GM21737 (cell line): ENCODE measurements at regions not wholly inside any gene's neighbourhood (a gene's known extent, or its start where the extent isn't known, plus 50 kb on each side); places are given as distances from the start of the nearest gene placed in this dataset.

ENCODE experiments used
- ATAC-seq: cut with Tn5 transposase; IDR thresholded peaks from one replicate; pipeline ENCODE4 v1.9.1; 2021; ENCODE audit warnings: mild to moderate bottlenecking, moderate library complexity; ENCODE audit not compliant: unreplicated experiment

GRCh38 chr15:70291305-70292075 is 193.8 kb upstream of the TLE3 start:
- ATAC-seq, result no peak

GRCh38 chr15:70290708-70291107 is 193.0 kb upstream of the TLE3 start:
- ATAC-seq, result no peak

DNA sequence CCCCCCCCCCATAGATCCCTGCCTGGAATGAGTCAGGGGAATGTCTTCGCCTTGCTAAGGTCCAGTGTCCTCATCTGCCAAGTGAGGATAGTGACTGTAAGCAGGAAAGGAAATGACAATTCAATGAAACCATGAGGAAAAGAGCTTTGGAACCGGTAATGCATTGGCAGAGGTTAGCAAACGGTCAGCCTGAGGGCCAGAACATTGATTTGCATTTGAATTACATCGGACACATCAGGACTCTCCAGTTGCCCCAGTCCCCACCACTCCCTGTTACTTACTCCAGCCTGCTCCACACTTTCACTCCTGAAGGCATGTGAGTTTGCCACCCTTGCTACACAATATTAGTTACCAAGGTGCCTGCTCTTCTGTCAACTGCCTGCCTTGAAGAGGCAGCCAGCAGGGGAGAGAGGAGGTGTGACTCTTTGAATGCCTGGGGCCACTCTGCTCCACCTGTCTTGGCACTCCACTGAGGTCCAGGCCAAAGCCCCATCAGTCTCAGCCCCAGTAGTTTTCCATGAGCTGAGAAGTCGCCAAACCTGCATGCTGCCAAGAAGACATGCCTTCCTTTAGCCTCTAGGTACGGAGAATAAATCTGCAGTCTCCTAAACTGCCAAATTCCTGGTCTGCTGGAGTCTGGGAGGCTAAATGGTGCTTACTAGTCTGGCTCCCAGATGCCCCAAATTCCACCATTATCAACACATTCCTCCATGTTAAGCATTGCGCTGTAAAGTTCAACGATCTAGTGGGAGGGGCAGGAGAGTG is 191.7 kb upstream of the TLE3 start:
- no peak for ATAC-seq

GRCh38 chr15:70286113-70286806 is 188.5 kb upstream of the TLE3 start:
- no peak for ATAC-seq

DNA sequence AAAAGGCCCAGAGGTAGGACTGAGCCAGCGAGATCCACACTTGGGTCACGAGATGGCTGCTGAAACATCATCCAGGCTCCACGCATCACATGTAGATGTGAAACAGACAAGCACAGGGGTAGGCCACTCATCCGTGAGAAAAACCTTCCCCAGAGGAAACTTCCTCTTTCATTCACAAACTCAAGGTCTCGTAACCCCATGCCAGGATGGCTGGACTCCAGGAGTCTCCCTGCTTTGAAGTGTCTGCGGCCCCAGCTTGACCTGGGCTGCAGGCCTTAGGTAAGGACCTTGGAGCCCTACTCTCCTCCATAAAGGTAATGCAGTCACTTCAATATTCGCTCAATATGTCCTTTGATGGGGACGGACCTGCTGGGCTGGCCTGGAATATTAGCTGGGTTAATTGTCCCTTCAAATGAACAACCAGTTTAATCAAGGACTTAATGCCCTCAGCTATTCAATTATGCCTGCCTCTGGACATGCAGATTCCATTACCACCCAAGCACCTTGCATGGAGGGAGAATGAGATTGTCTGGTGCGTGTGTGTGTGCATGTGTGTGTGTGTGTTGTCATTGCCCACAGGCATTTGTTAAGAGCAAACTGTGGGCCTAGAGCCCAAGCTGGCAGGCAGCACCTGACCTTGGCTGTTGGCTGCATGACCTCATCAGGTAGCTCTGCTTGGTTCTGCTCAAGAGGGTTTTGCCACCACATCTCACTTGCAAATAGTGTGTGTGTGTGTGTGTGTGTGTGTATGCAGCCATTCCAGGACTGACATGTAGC is 186.9 kb upstream of the TLE3 start:
- ATAC-seq, result no peak

GRCh38 chr15:70283511-70283910 is 185.8 kb upstream of the TLE3 start:
- ATAC-seq, result no peak

DNA sequence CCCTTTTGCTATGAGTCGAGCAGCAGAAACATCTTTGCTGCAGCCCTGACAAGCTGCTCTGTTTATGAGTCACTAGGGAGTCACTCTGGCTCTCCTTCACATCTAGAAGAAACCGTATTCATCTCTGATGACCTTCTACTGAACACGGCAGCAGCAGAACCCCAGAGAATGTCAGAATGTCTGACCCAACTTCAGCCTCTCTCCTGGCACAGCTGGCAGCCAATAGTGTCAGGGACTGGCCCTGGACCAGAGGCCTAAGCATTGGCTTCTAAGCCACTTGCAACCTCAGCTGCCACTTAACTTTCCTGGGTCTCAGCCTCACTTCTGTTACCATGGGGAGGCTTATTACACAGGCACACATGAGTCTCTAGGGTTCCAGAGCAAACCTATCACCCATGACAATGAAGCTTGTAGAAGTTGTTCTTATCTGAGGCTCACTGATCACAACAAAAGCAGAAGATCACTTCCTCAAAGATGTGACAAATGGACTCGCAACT is 184.1 kb upstream of the TLE3 start:
- no peak for ATAC-seq

DNA sequence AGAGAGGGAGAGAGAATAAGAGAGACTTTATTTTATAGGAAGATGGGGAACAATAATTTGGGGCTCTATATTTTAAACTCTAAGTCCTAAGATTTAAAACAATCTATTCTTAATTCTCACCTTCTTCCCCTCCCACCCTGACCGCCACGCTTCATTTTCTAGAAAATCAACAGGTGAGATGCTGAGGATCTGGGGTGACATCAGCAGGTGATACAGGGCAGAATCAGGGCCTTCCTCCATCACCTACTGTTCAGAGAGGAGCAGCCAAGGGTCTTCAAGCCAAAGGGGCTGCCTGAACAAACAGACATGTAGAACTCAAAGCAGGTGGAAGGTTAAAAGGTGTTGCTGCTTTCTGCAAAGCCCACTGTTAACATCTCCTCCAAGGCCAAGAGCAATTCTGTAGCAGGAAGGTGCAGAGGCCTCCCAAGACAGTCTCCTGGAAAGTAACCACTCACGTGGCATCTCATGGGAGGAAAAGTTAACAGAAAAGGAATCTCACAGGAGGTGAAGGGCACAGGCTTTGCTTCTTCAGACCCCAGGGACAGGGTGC is 183.6 kb upstream of the TLE3 start:
- ATAC-seq, result no peak

DNA sequence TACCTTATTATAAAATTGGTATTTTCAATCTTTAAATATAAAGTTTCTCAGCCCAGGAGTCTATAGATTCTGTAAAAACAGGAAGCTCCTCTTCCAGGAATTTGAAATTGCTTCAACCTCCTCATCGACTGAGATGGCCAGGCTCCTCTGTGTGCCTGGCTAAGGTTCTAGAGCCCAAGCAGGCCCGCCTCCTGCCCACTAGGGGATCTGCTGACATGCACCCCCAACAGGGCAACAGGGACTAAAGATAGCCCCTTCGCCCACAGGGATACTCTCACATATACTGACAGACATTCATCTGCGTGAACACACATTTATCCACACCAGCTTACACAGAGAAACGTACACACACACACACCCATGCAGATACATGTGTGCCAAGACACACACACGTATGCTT is 183.1 kb upstream of the TLE3 start:
- no peak for ATAC-seq

DNA sequence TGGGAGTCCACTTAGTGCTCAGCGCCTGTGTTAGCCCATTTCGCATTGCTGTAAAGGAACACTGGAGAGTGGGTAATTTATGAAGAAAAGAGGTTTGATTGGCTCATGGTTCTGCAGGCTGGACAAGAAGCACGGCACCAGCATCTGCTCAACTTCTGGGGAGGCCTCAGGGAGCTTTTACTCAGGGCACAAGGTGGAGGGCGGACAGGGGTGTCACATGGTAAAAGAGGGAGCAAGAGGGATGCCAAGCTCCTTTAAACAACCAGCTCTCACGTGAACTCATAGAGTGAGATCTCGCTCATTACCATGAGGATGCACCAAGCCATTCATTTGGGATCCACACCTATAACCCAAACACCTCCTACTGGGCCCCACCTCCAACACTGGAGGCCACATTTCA is 181.4 kb upstream of the TLE3 start:
- no peak for ATAC-seq

GRCh38 chr15:70278644-70279043 is 180.9 kb upstream of the TLE3 start:
- no peak for ATAC-seq

DNA sequence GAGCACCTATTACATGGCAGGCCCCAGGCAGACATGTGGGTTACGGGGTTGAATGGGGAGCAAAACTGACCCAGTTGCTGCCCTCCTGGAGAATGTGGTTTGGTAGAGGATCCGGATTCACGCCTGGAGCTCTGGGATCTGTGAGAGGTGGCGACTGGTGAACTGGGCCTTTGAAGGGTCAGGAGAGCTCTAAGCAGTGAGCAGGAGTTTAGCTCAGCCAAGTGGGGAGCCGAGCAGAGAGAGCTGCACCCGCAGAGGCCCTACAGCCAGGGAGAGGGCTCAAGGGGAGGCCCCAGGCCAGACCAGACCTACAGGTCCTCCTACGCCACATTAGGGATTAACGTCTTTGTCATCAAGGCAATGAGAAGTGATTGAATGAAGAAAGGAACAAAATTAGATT is 179.8 kb upstream of the TLE3 start:
- ATAC-seq, result no peak

DNA sequence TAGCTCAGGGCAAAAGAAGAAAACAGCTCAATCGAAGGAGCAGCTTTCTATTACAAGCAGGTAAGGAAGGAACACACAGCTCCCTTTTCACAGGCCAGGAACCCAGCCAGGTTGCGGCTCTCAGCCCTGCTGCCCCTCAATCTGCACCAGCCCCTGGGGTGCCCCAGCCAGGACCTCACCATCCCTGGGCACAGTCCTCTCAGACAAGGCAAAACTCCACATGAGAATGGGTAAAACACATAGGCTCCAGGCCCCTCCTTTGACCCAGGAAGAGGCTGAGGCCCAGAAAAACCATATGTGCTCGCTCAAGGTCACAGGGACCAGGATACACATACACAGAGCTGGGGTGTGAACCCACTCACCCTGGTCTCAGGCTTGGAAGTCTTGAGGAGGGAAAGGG is 178.7 kb upstream of the TLE3 start:
- ATAC-seq, result no peak

DNA sequence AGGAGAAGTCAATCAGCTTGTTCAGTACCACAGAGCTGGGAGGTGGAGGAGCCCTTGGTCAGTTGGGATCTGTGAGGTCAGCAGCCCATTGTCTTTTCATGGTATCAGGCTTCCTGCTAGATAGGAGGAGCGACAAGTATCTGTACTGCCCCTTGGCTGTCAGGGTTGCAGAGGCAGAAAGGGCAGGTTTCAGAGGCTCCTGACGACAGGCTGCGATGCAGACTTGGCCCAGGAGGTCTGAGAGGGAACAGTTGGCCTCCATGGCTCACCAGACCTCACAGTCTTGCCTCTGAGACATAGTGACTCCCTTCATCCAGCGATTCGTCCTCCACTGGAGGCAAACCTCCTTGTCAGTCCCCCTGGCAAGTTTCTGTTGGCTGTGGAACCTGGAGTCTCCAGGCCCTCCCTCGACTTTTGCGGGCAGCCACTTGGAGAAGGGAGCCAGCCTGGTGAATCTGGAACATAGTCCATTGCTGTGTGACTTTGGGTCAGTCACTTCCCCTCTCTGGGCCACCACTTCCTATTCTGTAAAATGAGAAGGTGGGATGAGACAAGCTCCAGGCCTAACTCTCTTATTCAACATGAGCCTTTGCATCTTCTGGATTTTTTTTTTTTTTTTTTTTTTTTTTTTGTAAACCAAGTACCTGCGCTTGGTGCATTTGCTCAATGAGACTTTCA is 177.9 kb upstream of the TLE3 start:
- ATAC-seq, result no peak

DNA sequence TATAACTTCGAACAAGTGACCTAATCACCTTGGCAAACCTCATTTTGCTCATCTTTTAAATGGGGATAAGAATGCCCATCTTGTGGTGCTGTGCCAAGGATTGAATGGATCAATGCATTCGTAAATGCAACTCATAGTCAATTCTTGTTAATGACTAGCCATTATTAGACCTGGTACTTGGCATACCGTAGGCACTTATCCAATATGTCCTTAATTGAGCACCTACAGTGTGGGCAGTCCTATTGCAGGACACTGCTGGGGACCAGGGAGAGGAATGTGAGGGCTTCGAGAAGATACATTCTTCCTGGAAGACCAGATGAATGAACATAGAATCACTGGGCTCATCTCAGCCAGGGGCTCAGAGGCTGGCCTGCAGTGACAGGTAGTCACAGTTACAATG is 177.2 kb upstream of the TLE3 start:
- ATAC-seq, result no peak

- no peak for ATAC-seq
Observed at GRCh38 chr15:70274255-70274880, 176.7 kb upstream of the TLE3 start.

DNA sequence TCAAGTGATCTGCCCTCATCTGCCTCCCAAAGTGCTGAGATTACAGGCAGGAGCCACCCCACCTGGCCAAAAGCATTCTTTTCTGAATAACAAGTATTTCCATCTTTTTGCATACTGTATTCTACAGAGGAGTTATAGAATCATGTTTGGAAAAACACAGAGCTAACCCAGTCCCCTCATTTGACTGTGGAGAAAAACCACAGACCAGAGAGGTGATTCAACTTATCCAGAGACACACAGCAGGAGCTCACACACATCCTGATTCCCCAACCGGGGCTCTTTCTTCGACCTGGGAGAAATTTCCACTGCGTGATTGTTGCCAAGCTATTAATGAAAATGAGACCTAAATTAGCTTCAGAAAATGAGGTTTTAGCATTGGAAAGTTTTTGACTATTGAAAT is 176.1 kb upstream of the TLE3 start:
- ATAC-seq, result no peak

DNA sequence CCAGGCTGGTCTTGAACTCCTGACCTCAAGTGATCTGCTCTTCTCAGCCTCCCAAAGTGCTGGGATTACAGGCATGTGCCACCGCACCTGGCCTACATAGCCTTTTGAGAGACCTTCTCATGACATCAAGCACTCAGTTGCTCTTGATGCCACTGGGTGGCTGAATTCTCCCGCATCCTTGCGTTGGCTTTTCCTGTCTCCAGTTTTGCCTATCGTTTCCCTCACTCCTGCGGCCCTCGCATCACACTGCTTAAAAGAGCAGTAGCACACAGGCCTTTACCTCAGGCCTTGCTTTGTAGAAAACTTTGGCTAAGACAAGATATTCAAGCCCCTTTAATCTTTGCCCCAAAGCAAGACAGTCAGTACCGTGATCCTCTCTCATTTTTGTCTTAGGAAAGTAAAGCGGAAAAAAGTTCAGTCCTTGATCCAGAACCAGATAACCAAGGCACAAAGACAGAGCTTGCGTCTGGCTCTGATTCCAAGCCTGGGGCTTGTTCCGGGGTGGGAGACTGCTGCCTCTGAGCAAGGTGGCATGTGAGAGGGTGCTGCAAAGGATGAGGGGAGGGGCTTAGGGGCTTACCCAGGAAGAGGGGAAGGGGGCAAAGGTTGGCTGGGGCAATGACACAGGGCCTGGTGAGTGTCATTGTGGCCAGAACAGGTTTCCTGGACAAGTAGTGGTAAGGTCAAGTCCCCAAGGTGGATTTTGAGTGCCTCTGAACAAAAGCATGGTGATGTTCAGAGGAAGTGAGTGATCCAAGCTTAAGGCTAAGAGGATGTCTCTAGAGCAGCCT is 175.0 kb upstream of the TLE3 start:
- no peak for ATAC-seq
